ENCODE measurements at regions not wholly inside any gene's neighbourhood (a gene's known extent, or its start where the extent isn't known, plus 50 kb on each side); places are given as distances from the start of the nearest gene placed in this dataset.
"Not testable (repeated sequence)": the region's sequence is repeated elsewhere in the genome, so short reads cannot be mapped to it uniquely, and the experiment has no call there.

DNA sequence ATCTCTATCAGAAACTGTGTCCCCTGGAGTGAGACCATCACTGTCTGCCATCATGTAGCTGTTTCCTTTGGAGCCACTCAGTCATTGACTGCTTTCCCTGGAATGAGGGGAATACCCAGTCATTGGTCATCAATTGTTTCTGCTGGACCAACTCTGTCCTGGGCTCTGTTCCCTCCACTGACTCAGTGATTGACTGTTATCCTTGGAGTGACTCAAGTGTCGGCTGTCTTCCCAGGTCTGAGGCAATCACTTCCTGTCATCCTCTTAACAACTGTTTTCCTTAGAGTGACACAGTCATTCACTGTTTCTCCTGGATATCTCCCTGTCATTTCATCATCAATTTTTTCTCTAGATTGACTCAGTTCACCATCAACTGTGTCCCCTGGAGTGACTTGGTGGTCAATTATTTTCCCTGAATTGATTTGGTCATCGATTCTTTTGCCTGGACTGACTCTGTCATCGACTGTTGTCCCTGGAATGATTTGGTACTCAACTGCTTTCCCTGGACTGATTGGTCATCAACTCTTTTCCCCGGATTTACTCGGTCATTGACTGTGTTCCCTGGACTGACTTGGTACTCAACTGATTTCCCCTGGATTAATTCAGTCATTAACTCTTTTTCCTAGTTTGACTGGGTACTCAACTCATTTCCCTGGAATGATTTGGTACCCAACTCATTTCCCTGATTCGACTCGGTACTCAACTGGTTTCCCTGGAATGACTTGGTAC lies 327.9 kb upstream of the VCX start:
- peak; percentile 1 for DNase-seq

DNA sequence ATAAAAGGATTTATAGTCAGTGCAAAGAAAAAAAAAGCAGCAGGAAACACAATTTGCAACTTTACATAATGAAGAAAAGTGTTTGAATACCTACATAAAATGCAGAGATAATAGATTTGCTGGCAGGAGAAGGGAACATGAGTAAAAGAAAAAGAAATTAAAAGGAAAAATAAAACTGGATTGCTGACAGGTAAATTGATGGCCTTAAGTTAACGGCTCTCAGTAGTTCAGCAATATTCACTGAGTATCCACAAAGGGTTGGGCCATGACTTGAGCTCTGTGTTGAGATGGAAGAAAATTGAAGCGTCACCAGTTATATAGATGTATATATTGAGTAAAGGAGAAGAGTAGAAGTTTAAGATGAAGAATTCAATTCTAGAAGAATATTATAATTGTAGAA lies 330.1 kb upstream of the VCX start:
- no peak for DNase-seq

GRCh38 chrX:7503251-7503650 lies 339.7 kb upstream of the VCX start:
- no peak for DNase-seq

DNA sequence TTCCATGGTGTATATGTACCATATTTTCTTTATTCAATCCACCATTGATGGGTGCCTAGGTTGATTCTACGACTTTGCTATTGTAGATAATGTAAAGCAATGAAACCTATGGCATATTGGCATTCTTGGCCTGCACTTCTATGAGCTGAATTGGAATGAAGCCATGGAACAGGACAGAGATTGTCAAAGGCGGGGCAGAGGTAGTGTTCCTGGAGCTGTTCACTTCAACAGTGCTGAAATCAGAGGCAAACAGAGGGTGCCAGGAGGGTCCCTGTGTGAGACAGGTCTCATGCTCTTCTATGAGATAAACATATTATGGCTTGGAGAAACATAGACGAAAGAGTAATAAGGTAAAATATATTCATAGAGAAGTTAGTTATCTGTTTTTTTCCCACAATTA lies 342.6 kb upstream of the VCX start:
- no peak for DNase-seq

DNA sequence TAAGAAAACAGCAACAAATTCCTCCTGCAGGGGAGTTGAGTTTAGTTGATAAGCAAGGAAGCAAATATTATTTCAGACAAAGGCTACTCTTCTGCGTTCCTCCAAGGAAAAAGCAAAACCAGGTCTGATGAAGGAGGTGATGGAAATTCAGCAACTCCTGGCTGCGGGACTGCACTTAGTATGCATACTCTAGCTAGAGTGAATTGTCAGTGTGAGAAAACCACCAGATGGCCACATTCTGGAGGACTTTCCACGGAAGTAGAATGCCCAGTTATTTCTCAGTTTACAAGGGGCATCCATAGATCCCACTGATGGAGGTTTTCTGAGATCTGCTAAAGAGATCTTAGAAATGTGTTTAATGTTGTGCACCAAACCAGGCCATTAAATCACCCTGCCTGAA lies 338.6 kb upstream of the PUDP start:
- no peak for DNase-seq

DNA sequence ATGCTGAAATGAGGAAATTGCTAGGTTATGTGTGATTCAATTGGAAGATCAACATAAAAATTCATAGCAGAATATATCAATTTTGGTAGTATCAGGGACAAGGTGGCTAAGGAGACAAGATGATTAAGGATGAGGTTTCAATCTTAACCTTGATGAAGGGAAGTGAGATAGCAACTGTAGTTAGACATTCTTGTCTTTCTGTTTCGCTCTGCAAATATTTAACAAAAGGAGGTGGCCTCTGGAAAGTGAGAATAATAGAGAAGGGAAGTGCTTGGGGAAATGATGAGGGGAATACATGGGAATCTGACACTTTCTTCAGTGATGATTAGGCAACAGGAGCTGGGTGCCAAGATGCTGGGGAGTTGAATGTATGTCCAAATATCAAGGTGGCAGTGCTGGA lies 337.1 kb upstream of the PUDP start:
- DNase-seq, result no peak

GRCh38 chrX:7480721-7481120 lies 332.8 kb upstream of the PUDP start:
- DNase-seq, result no peak

DNA sequence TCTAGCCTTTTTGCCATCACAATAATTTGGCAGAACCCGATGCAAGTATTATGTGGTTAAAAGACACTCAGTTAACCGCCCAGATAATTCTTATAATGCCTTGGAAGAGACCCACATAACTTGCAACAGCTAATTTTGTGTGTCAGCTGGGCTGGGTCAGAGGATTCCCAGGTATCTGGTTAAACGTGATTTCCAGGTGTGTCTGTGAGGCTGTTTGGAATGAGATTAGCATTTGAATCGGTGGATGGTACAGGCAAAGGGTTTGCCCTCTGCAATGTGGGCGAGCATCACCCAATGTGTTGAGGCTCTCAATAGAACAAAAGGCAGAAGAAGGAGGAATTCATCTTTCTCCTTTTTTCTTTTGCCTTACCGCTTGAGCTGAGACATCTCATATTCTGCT lies 314.2 kb upstream of the PUDP start:
- DNase-seq, result no peak

GRCh38 chrX:7461051-7461450 lies 313.1 kb upstream of the PUDP start:
- DNase-seq, result not testable (repeated sequence)

DNA sequence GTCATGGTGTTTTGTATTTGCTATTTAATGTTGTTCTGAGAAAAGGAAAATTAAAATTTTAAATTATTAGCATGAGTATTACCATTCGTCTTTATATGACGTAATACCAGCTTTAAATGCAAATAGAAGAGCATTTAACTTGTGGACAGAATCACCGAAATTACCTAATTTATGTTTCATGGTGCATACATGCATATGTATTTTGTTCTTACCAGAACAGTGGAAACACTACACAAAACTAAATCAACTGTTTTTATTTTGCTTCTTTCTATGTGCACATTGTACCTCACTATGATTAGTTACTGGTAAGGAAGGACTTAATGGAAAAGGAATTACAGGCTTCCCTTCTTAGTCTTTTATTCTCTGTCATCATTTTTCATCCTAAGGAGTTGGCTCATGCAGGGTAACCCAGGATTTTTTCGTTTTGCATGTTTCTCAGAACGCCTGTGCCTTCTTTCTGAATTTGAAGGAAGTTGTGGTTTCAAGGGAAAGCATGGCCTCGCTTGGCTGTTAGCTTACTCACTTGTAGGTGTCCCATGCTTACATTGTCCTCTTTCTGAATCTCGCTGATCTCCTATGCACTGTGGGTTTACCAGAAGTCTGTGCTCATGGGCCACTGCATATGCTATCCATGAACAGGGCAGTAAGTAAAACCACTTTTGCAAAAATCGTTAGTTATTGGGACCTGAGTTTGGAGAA lies 300.0 kb upstream of the PUDP start:
- no peak for DNase-seq

GRCh38 chrX:7446815-7447214 lies 298.9 kb upstream of the PUDP start:
- DNase-seq, result peak; percentile 3

DNA sequence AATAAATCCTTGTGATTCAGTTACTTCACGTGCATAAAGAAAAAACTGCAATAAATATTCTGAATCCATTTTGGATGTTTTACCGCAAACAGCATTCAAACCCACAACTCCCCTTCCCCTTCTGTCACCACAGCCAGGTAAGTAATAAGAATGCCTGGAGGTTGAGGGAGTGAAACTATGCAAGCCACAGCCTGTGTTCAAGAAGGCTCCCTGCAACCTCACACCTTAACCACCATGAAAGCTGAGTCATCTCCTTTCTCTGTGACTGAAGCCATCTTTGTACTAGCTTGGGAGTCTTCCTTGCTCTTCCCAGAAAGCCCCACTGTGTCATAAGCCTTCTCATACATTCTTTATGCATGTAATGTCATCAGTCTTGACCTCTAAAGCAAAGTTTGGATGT lies 297.0 kb upstream of the PUDP start:
- DNase-seq, result peak; percentile 5

GRCh38 chrX:7441586-7441985 lies 293.6 kb upstream of the PUDP start:
- DNase-seq, result no peak

GRCh38 chrX:7435822-7436221 lies 287.9 kb upstream of the PUDP start:
- DNase-seq, result peak; percentile 14

DNA sequence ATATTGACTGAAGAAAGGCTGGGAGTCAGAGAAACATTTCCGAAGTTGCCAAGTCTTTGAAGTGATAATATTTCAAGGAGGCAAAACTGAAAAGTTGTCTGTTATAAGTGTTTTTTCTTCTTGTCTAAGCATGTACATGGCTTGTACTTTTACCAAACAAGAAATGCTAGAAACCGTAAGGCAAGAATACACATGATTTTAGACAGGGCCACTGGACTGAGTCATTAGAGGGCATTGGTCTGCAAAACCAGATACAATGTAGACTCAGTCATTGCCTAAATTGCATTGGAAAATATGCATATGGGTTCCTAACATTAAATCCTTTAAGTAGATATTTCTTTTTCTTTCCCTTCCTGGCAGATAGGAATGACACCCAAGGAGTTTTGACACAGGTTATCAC lies 284.9 kb upstream of the PUDP start:
- no peak for DNase-seq

- no peak for DNase-seq
Observed at GRCh38 chrX:7420717-7421116, 272.8 kb upstream of the PUDP start.

DNA sequence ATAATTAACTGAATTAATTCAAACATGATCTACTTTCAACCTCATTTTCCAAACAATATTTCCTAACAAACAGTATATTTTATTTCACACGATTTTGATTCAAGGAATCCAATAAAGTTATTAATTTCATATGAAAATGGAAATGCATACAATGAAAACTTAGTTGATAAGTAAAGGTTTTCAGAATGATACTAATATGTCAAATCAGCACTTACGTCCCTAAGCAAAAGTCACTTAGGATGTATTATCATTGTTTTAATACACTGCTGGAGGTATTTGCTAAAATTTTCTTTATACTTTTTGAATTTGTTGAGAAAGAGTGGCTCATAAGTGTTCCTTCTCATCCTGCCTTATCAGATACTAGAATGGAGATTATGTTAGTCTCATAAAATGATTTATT lies 266.8 kb upstream of the PUDP start:
- no peak for DNase-seq

- no peak for DNase-seq
Observed at GRCh38 chrX:7412840-7413239, 264.9 kb upstream of the PUDP start.

- DNase-seq, result no peak
Observed at GRCh38 chrX:7409866-7410265, 261.9 kb upstream of the PUDP start.

- DNase-seq, result no peak
Observed at GRCh38 chrX:7399373-7399772, 251.4 kb upstream of the PUDP start.

DNA sequence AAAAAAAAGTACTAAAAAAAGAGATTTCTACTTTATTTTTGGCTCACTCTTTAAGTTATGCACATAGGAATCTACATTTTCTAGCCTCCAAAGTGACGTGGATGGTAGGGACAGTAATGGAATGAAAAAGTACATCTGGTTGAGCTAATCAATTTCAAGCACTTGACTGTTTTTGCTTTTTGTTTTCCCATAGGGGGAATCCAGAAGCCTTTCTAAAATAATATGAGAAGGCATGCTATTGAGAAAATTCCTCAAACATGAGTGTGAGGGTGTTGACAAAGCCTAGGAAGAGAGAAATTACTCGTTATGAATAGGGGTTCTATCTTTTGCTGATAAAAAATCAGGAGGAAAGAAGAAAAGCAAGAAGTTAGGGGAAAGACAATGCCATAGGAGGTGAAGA lies 242.5 kb upstream of the PUDP start:
- peak; percentile 1 for DNase-seq

GRCh38 chrX:7389576-7389975 lies 241.6 kb upstream of the PUDP start:
- DNase-seq, result no peak

DNA sequence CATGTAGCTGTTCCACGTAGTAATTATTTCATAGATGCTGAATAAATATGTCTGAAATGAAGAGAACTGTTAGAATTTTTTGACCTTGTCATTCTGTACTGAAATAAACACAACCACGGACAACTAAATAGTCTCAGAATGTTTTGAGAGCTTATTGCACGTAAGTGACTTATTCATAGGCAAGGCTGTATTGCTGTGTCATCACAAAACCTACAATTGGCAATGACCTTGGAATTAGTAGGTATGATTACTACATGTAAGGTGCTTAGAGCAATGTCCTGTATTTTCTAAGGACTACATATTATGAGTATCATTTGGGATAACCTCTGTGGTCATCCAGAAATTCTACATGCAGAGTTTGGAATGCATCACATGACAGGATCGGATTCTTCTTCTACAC lies 237.2 kb upstream of the PUDP start:
- DNase-seq, result no peak

DNA sequence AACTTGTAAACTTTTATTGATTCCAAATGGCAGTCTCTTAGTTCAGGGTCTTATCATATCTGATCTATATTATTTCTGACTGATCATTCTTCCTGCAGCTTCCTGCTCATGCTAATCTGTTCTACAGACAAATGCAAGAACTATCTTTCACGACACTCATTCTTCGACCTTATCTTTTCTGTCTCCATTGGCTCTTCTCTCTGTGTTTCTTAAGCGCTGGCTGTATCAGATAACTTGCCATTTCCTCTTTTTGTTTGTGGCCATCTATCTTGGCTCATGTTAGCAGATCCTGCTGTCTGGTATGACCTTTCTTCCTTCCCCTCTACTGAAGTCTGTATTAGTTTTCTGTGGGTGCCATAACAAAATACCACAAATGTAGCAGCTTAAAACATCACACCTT lies 230.5 kb upstream of the PUDP start:
- no peak for DNase-seq

All from fibroblast of skin of right quadriceps (primary cell).